HepG2 (cell line): ENCODE measurements at regions not wholly inside any gene's neighbourhood (a gene's known extent, or its start where the extent isn't known, plus 50 kb on each side); places are given as distances from the start of the nearest gene placed in this dataset.

Experiments
- ATAC-seq: fragments of 200-7000 bp; cut with Tn5 transposase; 3 replicates; pipeline ENCODE4 v1.9.1; 2020; ENCODE audit warnings: mild to moderate bottlenecking, moderate library complexity
- BruUV-seq: library from RNA; stranded (reverse); fragments of 400-500 nt; replicated peaks from 2 replicates; lab custom pipeline; 2021; lab: Mats Ljungman, UMichigan
- CTCF ChIA-PET: fragments of 300-600 bp; formaldehyde crosslinking; extraction: SDS; loops from one replicate; lab custom pipeline; 2021; ENCODE audit warnings: low total read pairs, inconsistent platforms, low intra/inter-chr PET ratio; lab: Yijun Ruan, JAX
- POLR2A ChIA-PET: fragments of 350-600 bp; sonication (Branson Sonifier 250); formaldehyde crosslinking; loops from one replicate; lab custom pipeline; 2020; ENCODE audit warnings: antibody characterized with exemption, inconsistent platforms; lab: Yijun Ruan, JAX
- DNase-seq: peaks from one replicate; pipeline ENCODE4 v3.0.0-alpha.2; 2015; ENCODE audit warnings: low spot score
- FAIRE-seq: peaks from 3 replicates; lab custom pipeline; 2011; peaks lifted over from hg19 to GRCh38; lab: Jason Lieb, UNC
- H2AFZ ChIP-seq: one replicate; pipeline ENCODE4 v1.6.1; 2011; ENCODE audit warnings: low read length, inconsistent platforms
- H3K27ac ChIP-seq: fragments of 300-600 bp; 3 replicates; pipeline ENCODE4 v1.8.0; 2011; ENCODE audit warnings: mixed run types, mild to moderate bottlenecking, mixed read lengths, low read length, inconsistent platforms; ENCODE audit not compliant: insufficient read depth; ENCODE audit errors: extremely low read length
- H3K27me3 ChIP-seq, 2 experiments: fragments of 200-600 bp in 1 of 2; 2 replicates in 1 of 2; 3 replicates in 1 of 2; pipeline versions ENCODE4 v1.6.0 to v1.8.0; 2011; ENCODE audit warnings: low read length in 2 of 2, mild to moderate bottlenecking in 2 of 2, moderate library complexity in 2 of 2, inconsistent platforms in 1 of 2; ENCODE audit not compliant: insufficient read depth in 2 of 2, control insufficient read depth in 1 of 2
- H3K36me3 ChIP-seq, 2 experiments: fragments of 200-600 bp in 1 of 2; replicated peaks in 1 of 2; 2 replicates in 1 of 2; 3 replicates in 1 of 2; pipeline versions ENCODE4 v1.5.1 to v1.8.0; 2011; ENCODE audit warnings: low read length in 2 of 2, inconsistent platforms in 1 of 2; ENCODE audit not compliant: insufficient read depth in 2 of 2, control insufficient read depth in 1 of 2
- H3K4me1 ChIP-seq: 2 replicates; pipeline ENCODE4 v1.5.1; 2012; ENCODE audit warnings: low read length, inconsistent platforms; ENCODE audit not compliant: insufficient read depth
- H3K4me2 ChIP-seq: 2 replicates; pipeline ENCODE4 v1.6.0; 2011; ENCODE audit warnings: low read depth, low read length, inconsistent platforms
- H3K4me3 ChIP-seq, 3 experiments: fragments of 200-600 bp in 1 of 3; sonication (generic), shearing (Covaris generic) in 1 of 3; replicated peaks in 1 of 3; 2 replicates each; pipeline ENCODE4 v1.5.1; 2011 to 2016; ENCODE audit warnings: low read length in 3 of 3, inconsistent platforms in 2 of 3, low read depth in 2 of 3, mild to moderate bottlenecking in 2 of 3, control low read depth in 1 of 3, mixed read lengths in 1 of 3; ENCODE audit not compliant: insufficient read depth in 1 of 3
- H3K79me2 ChIP-seq: one replicate; pipeline ENCODE4 v1.6.1; 2011; ENCODE audit warnings: low read length, inconsistent platforms; ENCODE audit not compliant: insufficient read depth
- H3K9ac ChIP-seq: 2 replicates; pipeline ENCODE4 v1.6.0; 2011; ENCODE audit warnings: mild to moderate bottlenecking, low read depth, low read length, inconsistent platforms; ENCODE audit not compliant: insufficient read depth
- H3K9me3 ChIP-seq: 2 replicates; pipeline ENCODE4 v1.5.1; 2012; ENCODE audit warnings: mild to moderate bottlenecking, low read length
- H4K20me1 ChIP-seq: 2 replicates; pipeline ENCODE4 v1.6.0; 2011; ENCODE audit warnings: inconsistent platforms, mild to moderate bottlenecking, low read length, moderate library complexity; ENCODE audit not compliant: insufficient read depth
- BCL6 ChIP-seq: IDR thresholded peaks from 2 replicates; pipeline ENCODE4 v1.6.1; 2016; ENCODE audit warnings: missing genetic modification reagents, missing compliant biosample characterization
- GZF1 ChIP-seq: sonication (generic); formaldehyde crosslinking; IDR thresholded peaks from 2 replicates; pipeline ENCODE4 v1.5.1; 2020; ENCODE audit warnings: mild to moderate bottlenecking, missing genetic modification reagents
- MAFF ChIP-seq: IDR thresholded peaks from 2 replicates; pipeline ENCODE4 v1.6.1; 2011; ENCODE audit warnings: low read depth, low read length, improper control_type of control experiment
- MAFK ChIP-seq, 2 experiments: IDR thresholded peaks in 1 of 2; conservative IDR thresholded peaks in 1 of 2; 2 replicates each; pipeline ENCODE4 v1.6.1; 2011; ENCODE audit warnings: improper control_type of control experiment in 2 of 2, low read length in 2 of 2
- MXI1 ChIP-seq: IDR thresholded peaks from 3 replicates; pipeline ENCODE4 v1.6.1; 2012; ENCODE audit warnings: low read depth, low read length, inconsistent platforms, borderline replicate concordance
- NCOR1 ChIP-seq: fragments of 200-600 bp; sonication (generic); IDR thresholded peaks from 2 replicates; pipeline ENCODE4 v1.7.0; 2017; ENCODE audit warnings: antibody characterized with exemption, low read length, borderline replicate concordance
- NFE2L2 ChIP-seq: fragments of 150-350 bp; IDR thresholded peaks from 2 replicates; pipeline ENCODE4 v1.6.1; 2014; ENCODE audit warnings: low read length
- SMAD3 ChIP-seq: sonication (generic); formaldehyde crosslinking; IDR thresholded peaks from 2 replicates; pipeline ENCODE4 v1.4.0; 2020; ENCODE audit warnings: missing genetic modification reagents
- SMC3 ChIP-seq: IDR thresholded peaks from 2 replicates; pipeline ENCODE4 v1.6.1; 2011; ENCODE audit warnings: low read length, improper control_type of control experiment
- SOX6 ChIP-seq, 2 experiments: fragments of 450-650 bp in 1 of 2; sonication (generic) in 1 of 2; formaldehyde crosslinking in 1 of 2; IDR thresholded peaks; 2 replicates each; pipeline versions ENCODE4 v1.4.0 to v1.6.1; 2017 to 2020; ENCODE audit warnings: antibody characterized with exemption in 1 of 2, mild to moderate bottlenecking in 1 of 2, missing genetic modification reagents in 1 of 2
- TEAD2 ChIP-seq: sonication (generic); formaldehyde crosslinking; IDR thresholded peaks from 2 replicates; pipeline ENCODE4 v1.9.0; 2021; ENCODE audit warnings: missing genetic modification reagents
- ZNF235 ChIP-seq: sonication (generic); formaldehyde crosslinking; IDR thresholded peaks from 2 replicates; pipeline ENCODE4 v1.8.1; 2023; ENCODE audit warnings: mild to moderate bottlenecking, missing genetic modification reagents, borderline replicate concordance
- ZNF547 ChIP-seq: sonication (generic); formaldehyde crosslinking; IDR thresholded peaks from 2 replicates; pipeline ENCODE4 v1.5.1; 2020; ENCODE audit warnings: mild to moderate bottlenecking, missing genetic modification reagents
- ZNF790 ChIP-seq: sonication (generic); formaldehyde crosslinking; IDR thresholded peaks from 2 replicates; pipeline ENCODE4 v1.8.0; 2022; ENCODE audit warnings: missing genetic modification reagents, mild to moderate bottlenecking, borderline replicate concordance
- ZSCAN25 ChIP-seq: sonication (generic); formaldehyde crosslinking; IDR thresholded peaks from 2 replicates; pipeline ENCODE4 v1.8.0; 2022; ENCODE audit warnings: mild to moderate bottlenecking, missing genetic modification reagents
- WGBS: methylation state at CpG from one replicate; pipeline ENCODE4 v1.1.6; 2017; ENCODE audit warnings: low lambda C conversion rate; 5-methylcytosine and 5-hydroxymethylcytosine counted together
- in situ Hi-C: cut with HindIII; loops from 2 replicates; pipeline ENCODE4 v1.10.0; 2017; ENCODE audit warnings: low pct_unique_long_range_greater_than_20kb; ENCODE audit not compliant: extremely low pct_ligation_motif_present
- intact Hi-C: fragments of 100-400 bp; cut with micrococcal nuclease; formaldehyde crosslinking; loops from one replicate; pipeline ENCODE4 v1.10.0; 2022; ENCODE audit not compliant: unreplicated experiment
- TF ChIP-seq, protein P1 (sequence below): sonication (generic); IDR thresholded peaks from 2 replicates; pipeline ENCODE4 v1.6.1; 2016; ENCODE audit warnings: low read depth, borderline replicate concordance
- TF ChIP-seq, protein P2 (sequence below): sonication (generic); formaldehyde crosslinking; conservative IDR thresholded peaks from 2 replicates; pipeline ENCODE4 v1.8.0; 2022; ENCODE audit warnings: mild to moderate bottlenecking, moderate library complexity, missing genetic modification reagents
- TF ChIP-seq, protein P3 (sequence below): sonication (generic); formaldehyde crosslinking; IDR thresholded peaks from 2 replicates; pipeline ENCODE4 v1.5.0; 2020; ENCODE audit warnings: mild to moderate bottlenecking, missing genetic modification reagents
- TF ChIP-seq, protein P4 (sequence below): sonication (generic); formaldehyde crosslinking; IDR thresholded peaks from 2 replicates; pipeline ENCODE4 v1.4.0; 2020; ENCODE audit warnings: missing genetic modification reagents

DNA sequence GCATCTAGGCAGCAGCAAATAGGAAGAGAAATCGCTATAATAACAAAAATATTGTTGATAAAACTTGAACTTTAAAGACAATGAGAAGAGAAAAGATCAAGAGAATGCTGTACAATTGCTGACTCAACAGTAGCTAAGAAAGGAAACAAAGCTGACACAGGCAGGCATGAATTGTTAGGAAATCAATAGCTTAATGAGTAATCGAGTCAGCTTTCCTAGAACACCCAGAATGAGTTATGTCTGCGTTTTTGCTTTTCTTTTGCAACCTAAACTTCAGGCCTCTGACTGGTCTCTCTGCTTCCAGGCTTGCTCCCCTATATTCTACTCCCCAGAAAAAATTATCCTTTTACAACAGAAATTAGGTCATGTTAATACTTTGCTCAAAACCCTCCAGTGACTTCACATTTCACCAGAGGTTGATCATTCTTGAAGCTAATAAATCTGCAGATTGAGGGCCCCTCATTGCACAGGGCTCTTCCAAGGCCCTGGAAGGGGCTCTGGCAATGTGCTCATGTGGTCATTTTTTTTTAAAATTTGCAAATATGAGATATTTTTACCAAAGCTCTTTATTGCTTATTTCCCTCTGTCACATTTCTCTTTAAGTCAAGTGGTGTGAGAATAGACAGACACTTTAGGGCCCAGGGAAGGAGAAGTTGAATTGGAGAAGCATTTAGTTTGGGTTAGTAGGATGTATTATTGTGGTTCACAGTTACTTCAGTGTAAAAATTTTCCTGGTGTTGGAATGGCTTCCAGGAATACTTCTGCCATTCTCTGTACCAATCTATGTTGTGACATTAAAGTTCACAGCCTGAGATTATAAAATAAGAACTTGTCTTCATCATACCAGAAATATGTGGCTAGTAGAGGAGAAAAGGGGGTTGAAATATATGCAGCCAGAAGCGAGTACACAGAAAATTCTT is 116.3 kb downstream of the TMCO5A start:
- DNase-seq (no peak), FAIRE-seq (no peak), ATAC-seq (no peak; the same call in 2 of the 3 replicates)
- Histone ChIP-seq H3K4me3 (no peak overlapping the region), H4K20me1 (no peaks in the 10 kb centered on the region), H3K9me3 (no peaks in the 10 kb centered on the region), H3K27ac (no peak overlapping the region), H3K79me2 (no peaks in the 10 kb centered on the region), H3K4me1 (no peaks in the 10 kb centered on the region), H3K36me3 (no peaks in the 10 kb centered on the region), H3K9ac (no peak overlapping the region), H3K27me3 (no peaks in the 10 kb centered on the region), H3K4me2 (no peak overlapping the region), H2AFZ (no peak overlapping the region)
- intact Hi-C loops, result no loop called here
- no TSS peak for BruUV-seq
- 0% methylated on average over 4 of the region's 4 CpGs for WGBS
- in situ Hi-C loops, result no loop called here
- ChIA-PET CTCF (no interaction called here), POLR2A (no interaction called here)
- no peak for TF ChIP-seq ZSCAN25 (CRISPR knock-in tag)
- TF ChIP-seq MAFK (conservative IDR thresholded peaks at IDR 0.05 in 1 of 2, IDR thresholded peaks at IDR 0.05 in 1 of 2; ENCODE audit: low read length in 2 of 2), result peak; percentile 99
- TF ChIP-seq ZNF235 (CRISPR knock-in tag), result no peak
- no peak for TF ChIP-seq SMC3
- TF ChIP-seq SMAD3, result no peak
- TF ChIP-seq NFE2L2, result no peak
- TF ChIP-seq, protein P1, sequence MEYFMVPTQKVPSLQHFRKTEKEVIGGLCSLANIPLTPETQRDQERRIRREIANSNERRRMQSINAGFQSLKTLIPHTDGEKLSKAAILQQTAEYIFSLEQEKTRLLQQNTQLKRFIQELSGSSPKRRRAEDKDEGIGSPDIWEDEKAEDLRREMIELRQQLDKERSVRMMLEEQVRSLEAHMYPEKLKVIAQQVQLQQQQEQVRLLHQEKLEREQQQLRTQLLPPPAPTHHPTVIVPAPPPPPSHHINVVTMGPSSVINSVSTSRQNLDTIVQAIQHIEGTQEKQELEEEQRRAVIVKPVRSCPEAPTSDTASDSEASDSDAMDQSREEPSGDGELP, result no peak
- TF ChIP-seq, protein P2, sequence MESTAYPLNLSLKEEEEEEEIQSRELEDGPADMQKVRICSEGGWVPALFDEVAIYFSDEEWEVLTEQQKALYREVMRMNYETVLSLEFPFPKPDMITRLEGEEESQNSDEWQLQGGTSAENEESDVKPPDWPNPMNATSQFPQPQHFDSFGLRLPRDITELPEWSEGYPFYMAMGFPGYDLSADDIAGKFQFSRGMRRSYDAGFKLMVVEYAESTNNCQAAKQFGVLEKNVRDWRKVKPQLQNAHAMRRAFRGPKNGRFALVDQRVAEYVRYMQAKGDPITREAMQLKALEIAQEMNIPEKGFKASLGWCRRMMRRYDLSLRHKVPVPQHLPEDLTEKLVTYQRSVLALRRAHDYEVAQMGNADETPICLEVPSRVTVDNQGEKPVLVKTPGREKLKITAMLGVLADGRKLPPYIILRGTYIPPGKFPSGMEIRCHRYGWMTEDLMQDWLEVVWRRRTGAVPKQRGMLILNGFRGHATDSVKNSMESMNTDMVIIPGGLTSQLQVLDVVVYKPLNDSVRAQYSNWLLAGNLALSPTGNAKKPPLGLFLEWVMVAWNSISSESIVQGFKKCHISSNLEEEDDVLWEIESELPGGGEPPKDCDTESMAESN (CRISPR knock-in tag), result no peak
- no peak for TF ChIP-seq TEAD2 (CRISPR knock-in tag)
- no peak for TF ChIP-seq SOX6 (IDR thresholded peaks at IDR 0.05)
- TF ChIP-seq SOX6 (CRISPR knock-in tag; IDR thresholded peaks at IDR 0.05), result 0 out of 2 replicates have a peak, but pooled peaks have one; percentile 13
- TF ChIP-seq ZNF790, result no peak
- no peak for TF ChIP-seq NCOR1
- peak; percentile 51 for TF ChIP-seq BCL6
- no peak for TF ChIP-seq MXI1
- TF ChIP-seq, protein P3, sequence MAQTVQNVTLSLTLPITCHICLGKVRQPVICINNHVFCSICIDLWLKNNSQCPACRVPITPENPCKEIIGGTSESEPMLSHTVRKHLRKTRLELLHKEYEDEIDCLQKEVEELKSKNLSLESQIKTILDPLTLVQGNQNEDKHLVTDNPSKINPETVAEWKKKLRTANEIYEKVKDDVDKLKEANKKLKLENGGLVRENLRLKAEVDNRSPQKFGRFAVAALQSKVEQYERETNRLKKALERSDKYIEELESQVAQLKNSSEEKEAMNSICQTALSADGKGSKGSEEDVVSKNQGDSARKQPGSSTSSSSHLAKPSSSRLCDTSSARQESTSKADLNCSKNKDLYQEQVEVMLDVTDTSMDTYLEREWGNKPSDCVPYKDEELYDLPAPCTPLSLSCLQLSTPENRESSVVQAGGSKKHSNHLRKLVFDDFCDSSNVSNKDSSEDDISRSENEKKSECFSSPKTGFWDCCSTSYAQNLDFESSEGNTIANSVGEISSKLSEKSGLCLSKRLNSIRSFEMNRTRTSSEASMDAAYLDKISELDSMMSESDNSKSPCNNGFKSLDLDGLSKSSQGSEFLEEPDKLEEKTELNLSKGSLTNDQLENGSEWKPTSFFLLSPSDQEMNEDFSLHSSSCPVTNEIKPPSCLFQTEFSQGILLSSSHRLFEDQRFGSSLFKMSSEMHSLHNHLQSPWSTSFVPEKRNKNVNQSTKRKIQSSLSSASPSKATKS (CRISPR knock-in tag), result no peak
- no peak for TF ChIP-seq ZNF547 (CRISPR knock-in tag)
- TF ChIP-seq, protein P4, sequence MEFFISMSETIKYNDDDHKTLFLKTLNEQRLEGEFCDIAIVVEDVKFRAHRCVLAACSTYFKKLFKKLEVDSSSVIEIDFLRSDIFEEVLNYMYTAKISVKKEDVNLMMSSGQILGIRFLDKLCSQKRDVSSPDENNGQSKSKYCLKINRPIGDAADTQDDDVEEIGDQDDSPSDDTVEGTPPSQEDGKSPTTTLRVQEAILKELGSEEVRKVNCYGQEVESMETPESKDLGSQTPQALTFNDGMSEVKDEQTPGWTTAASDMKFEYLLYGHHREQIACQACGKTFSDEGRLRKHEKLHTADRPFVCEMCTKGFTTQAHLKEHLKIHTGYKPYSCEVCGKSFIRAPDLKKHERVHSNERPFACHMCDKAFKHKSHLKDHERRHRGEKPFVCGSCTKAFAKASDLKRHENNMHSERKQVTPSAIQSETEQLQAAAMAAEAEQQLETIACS (CRISPR knock-in tag), result no peak
- TF ChIP-seq MAFF, result peak; percentile 98
- TF ChIP-seq GZF1, result no peak
